SK-N-SH treated with all-trans-retinoic acid at 6 μM for 48 hours (cell line): ENCODE measurements at regions not wholly inside any gene's neighbourhood (a gene's known extent, or its start where the extent isn't known, plus 50 kb on each side); places are given as distances from the start of the nearest gene placed in this dataset.

ENCODE experiments used
- PPARA ChIP-seq: fragments of 250-450 bp; sonication (Bioruptor Pico); IDR thresholded peaks from 2 replicates; pipeline ENCODE4 v1.5.0; 2020; ENCODE audit warnings: mild to moderate bottlenecking, borderline replicate concordance
- ZFP3 ChIP-seq: fragments of 250-450 bp; sonication (Bioruptor Pico); IDR thresholded peaks from 2 replicates; pipeline ENCODE4 v1.5.0; 2020; ENCODE audit warnings: mild to moderate bottlenecking, moderate library complexity
- TF ChIP-seq, protein P1 (sequence below): fragments of 250-450 bp; sonication (Bioruptor Pico); IDR thresholded peaks from 2 replicates; pipeline ENCODE4 v1.8.0; 2020; ENCODE audit warnings: mild to moderate bottlenecking, moderate library complexity, borderline replicate concordance

DNA sequence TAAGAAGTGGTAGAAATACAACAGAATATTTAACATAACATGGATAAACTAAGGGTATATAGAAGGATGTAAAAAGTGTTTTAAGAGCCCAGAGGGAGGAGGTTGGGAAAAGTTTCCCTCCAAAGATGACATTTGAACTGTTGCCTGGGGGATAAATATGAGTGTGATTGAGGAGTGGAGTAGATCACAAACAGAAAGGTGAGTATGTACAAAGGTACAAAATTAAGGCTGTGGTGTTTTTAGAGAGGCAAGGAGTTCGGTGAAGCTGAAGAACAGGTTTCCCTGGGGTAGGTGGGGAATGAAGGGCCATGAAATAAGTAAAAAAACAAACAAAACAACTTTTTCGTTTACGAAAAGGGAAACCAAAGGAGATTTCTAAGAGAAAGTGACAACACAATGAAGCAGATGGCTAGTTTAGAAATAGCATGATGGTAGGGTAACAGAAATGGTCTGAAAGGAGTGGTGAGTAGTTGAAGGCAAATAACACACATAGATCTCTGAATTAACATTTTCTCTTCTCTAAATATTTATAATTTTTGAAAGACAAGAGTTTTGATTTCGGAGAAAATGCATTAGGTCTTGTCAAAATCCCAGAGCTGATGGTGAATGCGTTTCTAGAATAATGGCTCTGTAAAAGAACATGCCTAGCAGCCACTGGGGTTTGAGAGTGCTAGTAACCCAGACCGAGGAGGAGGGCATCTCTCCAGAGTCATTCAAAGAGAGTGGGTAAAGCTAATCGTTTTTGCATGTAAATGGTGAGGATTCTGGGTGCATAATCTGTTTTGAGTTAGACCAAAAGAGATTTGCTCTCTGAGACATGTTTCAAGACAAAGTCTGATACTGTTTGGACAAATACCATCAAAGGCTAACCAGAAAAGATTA lies 240.4 kb upstream of the DCN start:
- TF ChIP-seq, protein P1, sequence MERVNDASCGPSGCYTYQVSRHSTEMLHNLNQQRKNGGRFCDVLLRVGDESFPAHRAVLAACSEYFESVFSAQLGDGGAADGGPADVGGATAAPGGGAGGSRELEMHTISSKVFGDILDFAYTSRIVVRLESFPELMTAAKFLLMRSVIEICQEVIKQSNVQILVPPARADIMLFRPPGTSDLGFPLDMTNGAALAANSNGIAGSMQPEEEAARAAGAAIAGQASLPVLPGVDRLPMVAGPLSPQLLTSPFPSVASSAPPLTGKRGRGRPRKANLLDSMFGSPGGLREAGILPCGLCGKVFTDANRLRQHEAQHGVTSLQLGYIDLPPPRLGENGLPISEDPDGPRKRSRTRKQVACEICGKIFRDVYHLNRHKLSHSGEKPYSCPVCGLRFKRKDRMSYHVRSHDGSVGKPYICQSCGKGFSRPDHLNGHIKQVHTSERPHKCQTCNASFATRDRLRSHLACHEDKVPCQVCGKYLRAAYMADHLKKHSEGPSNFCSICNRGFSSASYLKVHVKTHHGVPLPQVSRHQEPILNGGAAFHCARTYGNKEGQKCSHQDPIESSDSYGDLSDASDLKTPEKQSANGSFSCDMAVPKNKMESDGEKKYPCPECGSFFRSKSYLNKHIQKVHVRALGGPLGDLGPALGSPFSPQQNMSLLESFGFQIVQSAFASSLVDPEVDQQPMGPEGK (CRISPR knock-in tag): no peak
- TF ChIP-seq ZFP3 (no peak), PPARA (no peak)
